MM.1S (cell line): ENCODE measurements at regions not wholly inside any gene's neighbourhood (a gene's known extent, or its start where the extent isn't known, plus 50 kb on each side); places are given as distances from the start of the nearest gene placed in this dataset.

Source experiments
- EZH2 ChIP-seq: fragments of 300-600 bp; sonication (generic); optimal IDR thresholded peaks from 2 replicates; pipeline ENCODE3; 2017; ENCODE audit warnings: low read depth, mild to moderate bottlenecking, antibody characterized with exemption, low read length, mixed read lengths
- EZH2phosphoT487 ChIP-seq: fragments of 300-600 bp; sonication (generic); IDR thresholded peaks from 2 replicates; pipeline ENCODE4 v1.6.1; 2018; ENCODE audit warnings: antibody characterized with exemption, low read length
- TF ChIP-seq, protein P1 (sequence below): fragments of 300-600 bp; sonication (generic); IDR thresholded peaks from 2 replicates; pipeline ENCODE4 v1.5.1; 2016; ENCODE audit warnings: antibody characterized with exemption, low read length, mixed read lengths

DNA sequence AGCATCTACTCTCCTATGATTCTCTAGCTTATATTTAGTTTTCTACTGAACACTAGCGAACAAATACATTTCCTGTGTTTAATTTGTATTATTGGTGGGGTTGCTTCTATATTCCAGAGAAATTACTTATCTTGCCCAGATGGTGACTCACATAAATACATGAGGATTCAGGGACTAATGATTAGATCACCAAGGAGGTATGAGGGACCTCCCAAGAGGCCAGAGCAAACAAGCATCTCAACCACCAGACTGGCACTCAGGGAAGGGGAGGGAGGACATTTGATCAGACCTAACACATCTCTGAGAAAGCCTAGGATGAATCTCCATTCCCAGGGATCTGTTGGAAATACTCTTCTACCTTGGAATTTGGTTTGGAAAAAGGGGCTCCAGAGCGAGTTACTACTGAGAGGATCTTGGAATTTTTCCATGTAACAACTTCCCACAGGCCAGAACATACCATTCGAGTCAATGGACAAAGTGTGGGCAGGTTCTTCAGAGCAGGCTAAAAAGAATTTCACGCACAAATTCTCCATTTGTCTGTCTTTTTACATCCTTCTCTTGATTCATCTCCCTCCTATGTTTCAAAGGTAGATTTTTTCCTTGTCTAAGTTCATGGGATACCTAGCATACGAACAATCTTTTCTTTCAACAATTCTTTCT, 262.6 kb upstream of the MYOCD start:
- TF ChIP-seq, protein P1, sequence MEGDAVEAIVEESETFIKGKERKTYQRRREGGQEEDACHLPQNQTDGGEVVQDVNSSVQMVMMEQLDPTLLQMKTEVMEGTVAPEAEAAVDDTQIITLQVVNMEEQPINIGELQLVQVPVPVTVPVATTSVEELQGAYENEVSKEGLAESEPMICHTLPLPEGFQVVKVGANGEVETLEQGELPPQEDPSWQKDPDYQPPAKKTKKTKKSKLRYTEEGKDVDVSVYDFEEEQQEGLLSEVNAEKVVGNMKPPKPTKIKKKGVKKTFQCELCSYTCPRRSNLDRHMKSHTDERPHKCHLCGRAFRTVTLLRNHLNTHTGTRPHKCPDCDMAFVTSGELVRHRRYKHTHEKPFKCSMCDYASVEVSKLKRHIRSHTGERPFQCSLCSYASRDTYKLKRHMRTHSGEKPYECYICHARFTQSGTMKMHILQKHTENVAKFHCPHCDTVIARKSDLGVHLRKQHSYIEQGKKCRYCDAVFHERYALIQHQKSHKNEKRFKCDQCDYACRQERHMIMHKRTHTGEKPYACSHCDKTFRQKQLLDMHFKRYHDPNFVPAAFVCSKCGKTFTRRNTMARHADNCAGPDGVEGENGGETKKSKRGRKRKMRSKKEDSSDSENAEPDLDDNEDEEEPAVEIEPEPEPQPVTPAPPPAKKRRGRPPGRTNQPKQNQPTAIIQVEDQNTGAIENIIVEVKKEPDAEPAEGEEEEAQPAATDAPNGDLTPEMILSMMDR = no peak
- no peak for TF ChIP-seq EZH2
- no peak for TF ChIP-seq EZH2phosphoT487
